H1 (cell line): ENCODE measurements at regions not wholly inside any gene's neighbourhood (a gene's known extent, or its start where the extent isn't known, plus 50 kb on each side); places are given as distances from the start of the nearest gene placed in this dataset.

Experiments used
- CTCF ChIA-PET: fragments of 300-600 bp; sonication (Branson Sonifier 250); formaldehyde crosslinking; loops from one replicate; lab custom pipeline; 2021; ENCODE audit not compliant: partially characterized antibody; lab: Charles Lee
- POLR2A ChIA-PET: fragments of 300-600 bp; sonication (Branson Sonifier 250); formaldehyde crosslinking; loops from one replicate; lab custom pipeline; 2021; ENCODE audit warnings: inconsistent platforms; ENCODE audit not compliant: partially characterized antibody; lab: Charles Lee
- DNase-seq, 2 experiments: peaks; one replicate each; pipeline versions ENCODE4 v3.0.0 to v3.0.0-alpha.2; 2010 to 2022; ENCODE audit warnings: low spot score in 2 of 2, low read depth in 1 of 2, mixed read lengths in 1 of 2
- FAIRE-seq: peaks from 2 replicates; lab custom pipeline; 2011; peaks lifted over from hg19 to GRCh38; lab: Jason Lieb, UNC
- H2AFZ ChIP-seq: 2 replicates; pipeline ENCODE4 v1.8.1; 2012; ENCODE audit warnings: low read length, inconsistent platforms
- H2AK5ac ChIP-seq: 2 replicates; pipeline ENCODE4 v1.6.1; 2013; ENCODE audit warnings: low read depth, low read length
- H2BK120ac ChIP-seq: replicated peaks from 2 replicates; pipeline ENCODE3; 2013; ENCODE audit warnings: low read depth, low read length, inconsistent platforms
- H2BK12ac ChIP-seq: 2 replicates; pipeline ENCODE4 v1.6.1; 2013; ENCODE audit warnings: low read depth, low read length
- H2BK15ac ChIP-seq: 2 replicates; pipeline ENCODE4 v1.6.1; 2013; ENCODE audit warnings: low read length
- H2BK20ac ChIP-seq: 2 replicates; pipeline ENCODE4 v1.6.1; 2013; ENCODE audit warnings: low read length
- H2BK5ac ChIP-seq: 2 replicates; pipeline ENCODE4 v1.6.1; 2013; ENCODE audit warnings: low read depth, low read length
- H3K14ac ChIP-seq: 2 replicates; pipeline ENCODE4 v1.6.1; 2013; ENCODE audit warnings: inconsistent platforms; ENCODE audit not compliant: insufficient read length
- H3K18ac ChIP-seq: 2 replicates; pipeline ENCODE4 v1.6.1; 2013; ENCODE audit warnings: low read length; ENCODE audit errors: extremely low read depth
- H3K23ac ChIP-seq: 2 replicates; pipeline ENCODE4 v1.6.1; 2013; ENCODE audit warnings: inconsistent platforms; ENCODE audit not compliant: insufficient read length
- H3K23me2 ChIP-seq: 2 replicates; pipeline ENCODE4 v1.6.1; 2013; ENCODE audit warnings: low read depth, low read length
- H3K27ac ChIP-seq: 2 replicates; pipeline ENCODE4 v1.6.1; 2011; ENCODE audit warnings: low read depth, low read length, inconsistent platforms
- H3K27me3 ChIP-seq, 4 experiments: replicated peaks in 1 of 4; 1 replicate in 1 of 4; 2 replicates in 3 of 4; pipeline versions ENCODE4 v1.6.1 to v1.8.1; 2011 to 2013; ENCODE audit warnings: low read length in 3 of 4, mild to moderate bottlenecking in 3 of 4, inconsistent platforms in 2 of 4, mixed read lengths in 2 of 4, moderate library complexity in 1 of 4; ENCODE audit not compliant: control insufficient read depth in 3 of 4, insufficient read depth in 3 of 4; ENCODE audit errors: extremely low read depth in 1 of 4
- H3K36me3 ChIP-seq, 4 experiments: 2 replicates each; pipeline versions ENCODE4 v1.6.1 to v1.8.1; 2011 to 2013; ENCODE audit warnings: mild to moderate bottlenecking in 4 of 4, low read length in 3 of 4, moderate library complexity in 2 of 4, control low read depth in 1 of 4, inconsistent platforms in 1 of 4; ENCODE audit not compliant: insufficient read depth in 4 of 4, control insufficient read depth in 2 of 4
- H3K4ac ChIP-seq: replicated peaks from 2 replicates; pipeline ENCODE3; 2013; ENCODE audit warnings: low read length, low read depth, mixed read lengths, inconsistent platforms; ENCODE audit not compliant: insufficient read length
- H3K4me1 ChIP-seq, 4 experiments: replicated peaks in 1 of 4; 1 replicate in 1 of 4; 2 replicates in 3 of 4; pipeline versions ENCODE4 v1.6.1 to v1.8.1; 2011 to 2013; ENCODE audit warnings: low read length in 3 of 4, inconsistent platforms in 2 of 4, mixed read lengths in 1 of 4; ENCODE audit not compliant: insufficient read depth in 4 of 4, control insufficient read depth in 3 of 4
- H3K4me2 ChIP-seq, 2 experiments: 2 replicates each; pipeline versions ENCODE4 v1.6.1 to v1.8.1; 2011 to 2013; ENCODE audit warnings: low read depth in 2 of 2, low read length in 2 of 2, control low read depth in 1 of 2, inconsistent platforms in 1 of 2, mild to moderate bottlenecking in 1 of 2; ENCODE audit not compliant: insufficient read depth in 1 of 2
- H3K4me3 ChIP-seq, 4 experiments: fragments of 200-600, 300-600 bp in 1 of 4; sonication (generic), shearing (Covaris generic), sonication (Bioruptor Twin) in 1 of 4; 2 replicates each; pipeline versions ENCODE4 v1.5.1 to v1.8.1; 2011 to 2016; ENCODE audit warnings: low read length in 4 of 4, low read depth in 3 of 4, control low read depth in 2 of 4, inconsistent platforms in 2 of 4, mild to moderate bottlenecking in 2 of 4, mixed read lengths in 1 of 4, moderate library complexity in 1 of 4; ENCODE audit not compliant: insufficient read depth in 2 of 4; ENCODE audit errors: extremely low read depth in 1 of 4
- H3K56ac ChIP-seq: replicated peaks from 2 replicates; pipeline ENCODE3; 2013; ENCODE audit warnings: low read depth, mild to moderate bottlenecking, mixed read lengths, low read length, inconsistent platforms; ENCODE audit not compliant: insufficient read length
- H3K79me1 ChIP-seq: 2 replicates; pipeline ENCODE4 v1.6.1; 2013; ENCODE audit warnings: low read depth, low read length, control low read depth
- H3K79me2 ChIP-seq, 2 experiments: 2 replicates each; pipeline versions ENCODE4 v1.6.1 to v1.8.1; 2012 to 2013; ENCODE audit warnings: low read length in 2 of 2, mild to moderate bottlenecking in 2 of 2, inconsistent platforms in 1 of 2; ENCODE audit not compliant: insufficient read depth in 2 of 2, control insufficient read depth in 1 of 2
- H3K9ac ChIP-seq, 4 experiments: replicated peaks in 1 of 4; 1 replicate in 1 of 4; 2 replicates in 3 of 4; pipeline versions ENCODE4 v1.6.1 to v1.8.1; 2011 to 2013; ENCODE audit warnings: low read depth in 3 of 4, low read length in 3 of 4, control low read depth in 2 of 4, mild to moderate bottlenecking in 2 of 4, moderate library complexity in 2 of 4, inconsistent platforms in 1 of 4; ENCODE audit errors: extremely low read depth in 1 of 4
- H3K9me3 ChIP-seq, 2 experiments: 2 replicates each; pipeline versions ENCODE4 v1.6.1 to v1.8.1; 2012 to 2013; ENCODE audit warnings: mild to moderate bottlenecking in 2 of 2, moderate library complexity in 2 of 2, control low read depth in 1 of 2, inconsistent platforms in 1 of 2, low read depth in 1 of 2, low read length in 1 of 2, mixed read lengths in 1 of 2; ENCODE audit not compliant: insufficient read depth in 2 of 2
- H4K20me1 ChIP-seq, 2 experiments: replicated peaks in 1 of 2; 2 replicates each; pipeline versions ENCODE3 to v1.8.1; 2011 to 2013; ENCODE audit warnings: inconsistent platforms in 2 of 2, low read length in 2 of 2, mild to moderate bottlenecking in 1 of 2; ENCODE audit not compliant: insufficient read depth in 2 of 2, control insufficient read depth in 1 of 2
- H4K5ac ChIP-seq: 2 replicates; pipeline ENCODE4 v1.6.1; 2013; ENCODE audit warnings: low read length, low read depth, mixed read lengths, inconsistent platforms; ENCODE audit not compliant: insufficient read length
- H4K8ac ChIP-seq: 2 replicates; pipeline ENCODE4 v1.8.0; 2013; ENCODE audit warnings: mild to moderate bottlenecking, moderate library complexity, low read length, inconsistent platforms; ENCODE audit not compliant: insufficient read depth; ENCODE audit errors: extremely low read depth
- H4K91ac ChIP-seq: replicated peaks from 2 replicates; pipeline ENCODE3; 2013; ENCODE audit warnings: low read length, mixed read lengths, inconsistent platforms; ENCODE audit not compliant: insufficient read length
- CBX8 ChIP-seq: fragments of 300-800, 300-1000 bp; sonication (generic); IDR thresholded peaks from 2 replicates; pipeline ENCODE4 v1.7.1; 2016; ENCODE audit warnings: low read depth, low read length, borderline replicate concordance
- EZH2 ChIP-seq: fragments of 200-600 bp; sonication (generic); IDR thresholded peaks from 2 replicates; pipeline ENCODE4 v1.7.1; 2012; ENCODE audit warnings: low read depth, mild to moderate bottlenecking, moderate library complexity, low read length, inconsistent platforms; ENCODE audit not compliant: severe bottlenecking
- JUN ChIP-seq: IDR thresholded peaks from 2 replicates; pipeline ENCODE4 v1.6.1; 2011; ENCODE audit warnings: low read depth, mild to moderate bottlenecking, improper control_type of control experiment, low read length
- KDM4A ChIP-seq: IDR thresholded peaks from one replicate; pipeline ENCODE4 v1.7.1; 2012; ENCODE audit warnings: low read depth, mild to moderate bottlenecking, moderate library complexity, low read length, inconsistent platforms; ENCODE audit not compliant: severe bottlenecking
- MAFK ChIP-seq: IDR thresholded peaks from 2 replicates; pipeline ENCODE4 v1.6.1; 2012; ENCODE audit warnings: low read depth, mild to moderate bottlenecking, improper control_type of control experiment, low read length
- NRF1 ChIP-seq: IDR thresholded peaks from 2 replicates; pipeline ENCODE4 v1.6.1; 2011; ENCODE audit warnings: mild to moderate bottlenecking, low read depth, low read length, improper control_type of control experiment
- RAD21 ChIP-seq, 2 experiments: IDR thresholded peaks in 1 of 2; conservative IDR thresholded peaks in 1 of 2; 2 replicates each; pipeline ENCODE4 v1.6.1; 2011; ENCODE audit warnings: low read depth in 2 of 2, low read length in 2 of 2, improper control_type of control experiment in 1 of 2, inconsistent platforms in 1 of 2, mild to moderate bottlenecking in 1 of 2, moderate library complexity in 1 of 2
- SIN3A ChIP-seq, 2 experiments: IDR thresholded peaks in 1 of 2; conservative IDR thresholded peaks in 1 of 2; 2 replicates each; pipeline ENCODE4 v1.6.1; 2011 to 2012; ENCODE audit warnings: low read length in 2 of 2, improper control_type of control experiment in 1 of 2, low read depth in 1 of 2, mild to moderate bottlenecking in 1 of 2
- SIRT6 ChIP-seq: IDR thresholded peaks from one replicate; pipeline ENCODE4 v1.7.1; 2012; ENCODE audit warnings: low read length, inconsistent platforms
- SP4 ChIP-seq: IDR thresholded peaks from 2 replicates; pipeline ENCODE4 v1.6.1; 2012; ENCODE audit warnings: low read length, inconsistent platforms
- WGBS, 2 experiments: shearing (Covaris generic) in 1 of 2; methylation state at CpG; one replicate each; pipeline versions ENCODE4 v1.1.6 to v1.1.7; 2013 to 2015; ENCODE audit warnings: low lambda C conversion rate in 2 of 2, mixed read lengths in 2 of 2, inconsistent platforms in 1 of 2, low coverage in 1 of 2, missing lambda C conversion rate in 1 of 2; ENCODE audit not compliant: insufficient replicate concordance in 2 of 2, insufficient coverage in 1 of 2, insufficient read length in 1 of 2; ENCODE audit errors: extremely low coverage in 1 of 2, missing lambda C conversion rate in 1 of 2; 5-methylcytosine and 5-hydroxymethylcytosine counted together

DNA sequence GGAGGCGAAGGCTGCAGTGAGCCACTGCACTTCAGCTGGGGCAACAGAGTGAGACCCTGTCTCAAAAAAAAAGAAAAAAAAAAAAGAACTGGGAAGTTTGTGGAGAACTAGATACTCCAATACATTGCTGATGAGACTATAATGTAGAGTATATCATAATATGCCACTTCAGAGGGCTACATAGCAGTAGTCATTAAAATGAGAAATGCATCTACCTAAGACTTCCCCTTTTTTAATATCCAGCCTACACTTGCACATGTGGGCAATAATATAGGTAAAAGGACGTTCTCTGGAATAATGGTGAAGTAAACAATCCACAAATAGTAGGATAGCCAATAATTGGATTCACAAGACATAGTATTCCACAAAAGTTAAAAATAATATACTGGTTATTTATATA, 311.0 kb downstream of the HLX start:
- Histone ChIP-seq H2BK12ac (no peak overlapping the region), H3K4me1 (no peaks in the 10 kb centered on the region), H2BK20ac (no peak overlapping the region), H4K91ac (no peak overlapping the region), H2AFZ (no peak overlapping the region), H3K27ac (no peak overlapping the region), H3K14ac (no peak overlapping the region), H2AK5ac (no peak overlapping the region), H2BK15ac (no peak overlapping the region), H3K4ac (no peak overlapping the region), H4K5ac (no peak overlapping the region), H3K79me1 (no peaks in the 10 kb centered on the region), H4K8ac (no peak overlapping the region), H3K27me3 (no peaks in the 10 kb centered on the region), H3K18ac (no peak overlapping the region), H3K56ac (no peak overlapping the region), H3K9ac (no peak overlapping the region), H3K36me3 (no peaks in the 10 kb centered on the region), H3K79me2 (no peaks in the 10 kb centered on the region), H2BK120ac (no peak overlapping the region), H2BK5ac (no peak overlapping the region), H3K4me3 (no peak overlapping the region), H3K23me2 (no peaks in the 10 kb centered on the region), H3K4me2 (no peak overlapping the region), H3K23ac (no peak overlapping the region), H4K20me1 (no peaks in the 10 kb centered on the region), H3K9me3 (no peaks in the 10 kb centered on the region)
- TF ChIP-seq SIN3A (conservative IDR thresholded peaks at IDR 0.05 in 1 of 2, IDR thresholded peaks at IDR 0.05 in 1 of 2; ENCODE audit: low read depth in 1 of 2, low read length in 2 of 2) (no peak), RAD21 (IDR thresholded peaks at IDR 0.05 in 1 of 2, conservative IDR thresholded peaks at IDR 0.05 in 1 of 2; ENCODE audit: low read depth in 2 of 2, low read length in 2 of 2) (no peak), KDM4A (no peak), JUN (no peak), SIRT6 (no peak), SP4 (no peak), NRF1 (no peak), EZH2 (no peak), MAFK (no peak), CBX8 (no peak)
- WGBS, 2 experiments, result 90% methylated on average over 2 of the region's 2 CpGs; no CpG with 5 or more reads in 1 of the 2 experiments
- ChIA-PET POLR2A (no interaction called here), CTCF (interaction anchor here (1.1 kb wide), 1 partner anchor 13 kb away, joined by 4 read pairs; no protein-coding TSS in a partner anchor)
- no peak for FAIRE-seq
- no peak for DNase-seq
